Mesodermal cell (in vitro differentiated cells): ENCODE measurements at regions not wholly inside any gene's neighbourhood (a gene's known extent, or its start where the extent isn't known, plus 50 kb on each side); places are given as distances from the start of the nearest gene placed in this dataset.

Source experiments
- H3K27ac ChIP-seq: 2 replicates; pipeline ENCODE4 v1.7.0; 2013; ENCODE audit warnings: mild to moderate bottlenecking, low read depth, low read length, moderate library complexity; ENCODE audit not compliant: severe bottlenecking
- H3K36me3 ChIP-seq: 2 replicates; pipeline ENCODE4 v1.7.1; 2013; ENCODE audit warnings: mild to moderate bottlenecking, low read length, moderate library complexity; ENCODE audit not compliant: control insufficient read depth, insufficient read depth
- H3K4me1 ChIP-seq: one replicate; pipeline ENCODE4 v1.7.1; 2013; ENCODE audit warnings: mild to moderate bottlenecking, low read length; ENCODE audit not compliant: insufficient read depth, control insufficient read depth, poor library complexity, severe bottlenecking
- H3K4me3 ChIP-seq: 2 replicates; pipeline ENCODE4 v1.7.0; 2013; ENCODE audit warnings: low read length, control low read depth, mild to moderate bottlenecking; ENCODE audit not compliant: insufficient read depth, poor library complexity, severe bottlenecking; ENCODE audit errors: extremely low read depth
- H3K9me3 ChIP-seq: 2 replicates; pipeline ENCODE4 v1.7.1; 2013; ENCODE audit warnings: mild to moderate bottlenecking, low read length, moderate library complexity; ENCODE audit not compliant: control insufficient read depth
- WGBS, 2 experiments: methylation state at CpG; one replicate each; pipeline ENCODE4 v1.1.5; 2013; ENCODE audit warnings: missing lambda C conversion rate in 2 of 2; ENCODE audit not compliant: insufficient coverage in 2 of 2; 5-methylcytosine and 5-hydroxymethylcytosine counted together

- no peak overlapping the region for H3K4me3 ChIP-seq
- WGBS, 2 experiments: 89 to 98% methylated on average over 6 of the region's 6 CpGs
- no peaks in the 10 kb centered on the region for H3K4me1 ChIP-seq
- peaks cover 10% of the 10 kb centered on the region for H3K9me3 ChIP-seq
- H3K27ac ChIP-seq: no peak overlapping the region
- no peaks in the 10 kb centered on the region for H3K36me3 ChIP-seq
These were observed 126.4 kb upstream of the CDH5 start for GRCh38 chr16:66240088-66240487.

- Histone ChIP-seq H3K36me3 (no peaks in the 10 kb centered on the region), H3K4me3 (no peak overlapping the region), H3K27ac (no peak overlapping the region), H3K4me1 (no peaks in the 10 kb centered on the region), H3K9me3 (peaks cover 10% of the 10 kb centered on the region)
- WGBS, 2 experiments: no CpG with 5 or more reads among the region's 1 CpG
These were observed 127.8 kb upstream of the CDH5 start for GRCh38 chr16:66238696-66239095.

- Histone ChIP-seq H3K36me3 (no peaks in the 10 kb centered on the region), H3K4me1 (no peaks in the 10 kb centered on the region), H3K27ac (no peak overlapping the region), H3K4me3 (no peak overlapping the region), H3K9me3 (peaks cover 10% of the 10 kb centered on the region)
- 85 to 94% methylated on average over 12 of the region's 12 CpGs for WGBS, 2 experiments
These were observed 130.2 kb upstream of the CDH5 start for GRCh38 chr16:66236301-66236700.

- no peak overlapping the region for H3K27ac ChIP-seq
- no peak overlapping the region for H3K4me3 ChIP-seq
- no peaks in the 10 kb centered on the region for H3K9me3 ChIP-seq
- no peaks in the 10 kb centered on the region for H3K4me1 ChIP-seq
- 78 to 92% methylated on average over 7 of the region's 9 CpGs for WGBS, 2 experiments
- no peaks in the 10 kb centered on the region for H3K36me3 ChIP-seq
These were observed 134.9 kb upstream of the CDH5 start for GRCh38 chr16:66231452-66232160.

- WGBS, 2 experiments: 80 to 90% methylated on average over 2 of the region's 4 CpGs
- no peak overlapping the region for H3K27ac ChIP-seq
- no peaks in the 10 kb centered on the region for H3K4me1 ChIP-seq
- H3K4me3 ChIP-seq: no peak overlapping the region
- no peaks in the 10 kb centered on the region for H3K36me3 ChIP-seq
- H3K9me3 ChIP-seq: no peaks in the 10 kb centered on the region
These were observed 136.8 kb upstream of the CDH5 start for GRCh38 chr16:66229651-66230050.

- no peaks in the 10 kb centered on the region for H3K4me1 ChIP-seq
- WGBS, 2 experiments: 77 to 88% methylated on average over 6 of the region's 7 CpGs
- no peaks in the 10 kb centered on the region for H3K36me3 ChIP-seq
- no peak overlapping the region for H3K27ac ChIP-seq
- H3K4me3 ChIP-seq: no peak overlapping the region
- no peaks in the 10 kb centered on the region for H3K9me3 ChIP-seq
These were observed 137.7 kb upstream of the CDH5 start for GRCh38 chr16:66228792-66229191.

- H3K4me3 ChIP-seq: no peak overlapping the region
- H3K27ac ChIP-seq: no peak overlapping the region
- H3K9me3 ChIP-seq: no peaks in the 10 kb centered on the region
- H3K4me1 ChIP-seq: peaks cover 8% of the 10 kb centered on the region
- H3K36me3 ChIP-seq: no peaks in the 10 kb centered on the region
- WGBS, 2 experiments: 97 to 100% methylated on average over 2 to 5 of the region's 8 CpGs
These were observed 138.5 kb upstream of the CDH5 start for GRCh38 chr16:66227766-66228530.

- WGBS, 2 experiments: 90 to 98% methylated on average over 5 of the region's 5 CpGs
- Histone ChIP-seq H3K4me3 (no peak overlapping the region), H3K4me1 (peaks cover 9% of the 10 kb centered on the region), H3K27ac (no peak overlapping the region), H3K36me3 (no peaks in the 10 kb centered on the region), H3K9me3 (no peaks in the 10 kb centered on the region)
These were observed 139.7 kb upstream of the CDH5 start for GRCh38 chr16:66226762-66227161.

GRCh38 chr16:66225696-66226095 is 140.8 kb upstream of the CDH5 start:
- Histone ChIP-seq H3K36me3 (no peaks in the 10 kb centered on the region), H3K4me1 (peaks cover 9% of the 10 kb centered on the region), H3K9me3 (no peaks in the 10 kb centered on the region), H3K4me3 (no peak overlapping the region), H3K27ac (no peak overlapping the region)
- WGBS, 2 experiments: 97 to 98% methylated on average over 4 of the region's 5 CpGs

GRCh38 chr16:66224626-66225025 is 141.9 kb upstream of the CDH5 start:
- Histone ChIP-seq H3K27ac (no peak overlapping the region), H3K4me1 (peaks cover 9% of the 10 kb centered on the region), H3K9me3 (no peaks in the 10 kb centered on the region), H3K36me3 (no peaks in the 10 kb centered on the region), H3K4me3 (no peak overlapping the region)
- WGBS, 2 experiments: 53 to 55% methylated on average over 5 to 7 of the region's 8 CpGs

- WGBS, 2 experiments: 100% methylated on average over 1 of the region's 2 CpGs
- no peaks in the 10 kb centered on the region for H3K9me3 ChIP-seq
- H3K4me1 ChIP-seq: peaks cover 9% of the 10 kb centered on the region
- no peak overlapping the region for H3K27ac ChIP-seq
- H3K36me3 ChIP-seq: no peaks in the 10 kb centered on the region
- no peak overlapping the region for H3K4me3 ChIP-seq
These were observed 142.3 kb upstream of the CDH5 start for GRCh38 chr16:66224186-66224585.
